PC-9 (cell line): ENCODE measurements at regions not wholly inside any gene's neighbourhood (a gene's known extent, or its start where the extent isn't known, plus 50 kb on each side); places are given as distances from the start of the nearest gene placed in this dataset.

Experiments used
- CTCF ChIP-seq: fragments of 200-600 bp; sonication (generic); conservative IDR thresholded peaks from 2 replicates; pipeline ENCODE4 v1.6.1; 2017; ENCODE audit warnings: mixed run types, antibody characterized with exemption, mild to moderate bottlenecking, moderate library complexity
- EZH2 ChIP-seq: fragments of 200-600 bp; sonication (generic); IDR thresholded peaks from 2 replicates; pipeline ENCODE4 v1.8.0; 2017; ENCODE audit warnings: antibody characterized with exemption, low read depth

GRCh38 chr19:56951672-56952071 lies 111.1 kb upstream of the PEG3 start:
- TF ChIP-seq EZH2 (no peak), CTCF (no peak)
